GM19438 (cell line): ENCODE measurements at regions not wholly inside any gene's neighbourhood (a gene's known extent, or its start where the extent isn't known, plus 50 kb on each side); places are given as distances from the start of the nearest gene placed in this dataset.
"Not testable (repeated sequence)": the region's sequence is repeated elsewhere in the genome, so short reads cannot be mapped to it uniquely, and the experiment has no call there.

ENCODE experiments used
- ATAC-seq: cut with Tn5 transposase; IDR thresholded peaks from one replicate; pipeline ENCODE4 v1.9.1; 2021; ENCODE audit warnings: low read depth; ENCODE audit not compliant: unreplicated experiment

- no peak for ATAC-seq
Observed at GRCh38 chr15:26043018-26043417, 179.9 kb upstream of the ATP10A start.

GRCh38 chr15:26038693-26039092 is 175.6 kb upstream of the ATP10A start:
- ATAC-seq = no peak

DNA sequence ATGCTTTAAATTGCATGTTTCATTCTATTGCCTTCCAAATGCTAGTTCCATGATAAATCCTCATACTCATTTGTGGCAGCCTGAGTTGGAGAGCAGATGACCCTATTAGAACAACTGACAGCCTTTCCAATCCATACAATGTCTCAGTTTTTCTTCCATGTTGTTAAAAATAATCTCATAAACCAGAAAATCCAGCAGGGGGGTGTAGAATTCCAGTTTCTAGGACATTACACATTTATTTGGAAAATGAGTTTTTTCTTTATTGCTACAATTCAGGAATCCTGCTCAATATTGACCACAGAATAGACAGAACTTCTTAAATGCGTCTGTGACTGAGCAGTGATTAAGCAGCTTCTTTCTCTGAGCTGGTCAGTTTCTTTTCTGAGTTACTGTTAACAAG is 174.2 kb upstream of the ATP10A start:
- ATAC-seq = no peak

DNA sequence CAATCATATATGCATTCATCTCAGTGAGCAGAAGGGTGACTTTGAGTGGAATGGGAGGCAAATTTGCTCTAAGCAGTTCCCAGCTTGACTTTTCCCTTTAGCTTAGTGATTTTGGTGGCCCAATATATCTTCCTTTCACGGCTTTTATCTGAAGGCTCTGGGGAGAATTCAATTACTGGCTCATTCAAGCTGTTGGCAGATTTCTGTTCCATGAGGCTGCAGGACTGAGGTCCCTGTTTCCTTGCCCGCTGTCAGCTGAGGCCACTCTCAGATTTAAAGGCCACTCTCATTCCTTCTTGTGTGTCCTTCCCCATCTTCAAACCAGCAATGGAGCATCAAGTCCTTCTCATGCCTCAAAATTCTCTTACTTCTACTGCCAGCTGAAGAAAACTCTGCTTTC is 170.4 kb upstream of the ATP10A start:
- ATAC-seq = no peak

GRCh38 chr15:26032162-26032846 is 169.2 kb upstream of the ATP10A start:
- no peak for ATAC-seq

- ATAC-seq = not testable (repeated sequence)
Observed at GRCh38 chr15:26029586-26029985, 166.5 kb upstream of the ATP10A start.

- ATAC-seq = no peak
Observed at GRCh38 chr15:26029146-26029545, 166.0 kb upstream of the ATP10A start.

- ATAC-seq = no peak
Observed at GRCh38 chr15:26028086-26028740, 165.1 kb upstream of the ATP10A start.

DNA sequence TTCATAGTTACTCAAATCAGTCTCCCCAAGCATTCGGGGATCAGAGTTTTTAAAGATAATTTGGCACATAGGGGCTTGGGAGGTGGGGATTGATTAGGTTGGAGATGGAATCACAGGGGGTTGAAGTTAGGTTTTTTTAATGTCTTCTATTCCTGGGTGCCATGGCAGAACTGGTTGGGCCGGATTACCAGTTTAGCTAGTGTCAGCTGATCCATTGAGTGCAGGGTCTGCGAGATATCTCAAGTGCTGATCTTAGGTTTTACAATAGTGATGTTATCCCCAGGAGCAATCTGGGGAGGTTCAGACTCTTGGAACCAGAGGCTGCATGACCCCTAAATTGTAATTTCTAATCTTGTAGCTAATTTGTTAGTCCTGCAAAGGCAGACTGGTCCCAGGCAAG is 163.5 kb upstream of the ATP10A start:
- ATAC-seq = not testable (repeated sequence)

DNA sequence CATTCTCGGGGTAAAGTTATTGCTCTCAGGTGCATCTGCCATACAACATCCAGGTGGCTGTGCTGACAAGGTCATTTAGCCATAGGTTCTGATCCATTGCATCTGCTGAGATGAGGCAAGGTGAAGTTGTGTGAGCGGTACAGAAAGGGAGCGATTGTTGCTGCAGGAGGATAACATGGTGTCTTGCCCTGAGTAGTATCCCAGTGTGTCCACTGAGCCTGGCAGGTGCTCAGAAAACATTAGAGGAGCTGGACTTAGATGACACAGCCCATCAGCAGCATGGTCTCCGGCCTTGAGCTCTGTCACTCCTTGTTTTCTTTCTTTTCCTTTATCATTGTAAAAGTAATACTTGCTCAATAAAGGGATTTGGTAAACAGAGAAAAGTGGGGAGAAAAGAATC is 161.1 kb upstream of the ATP10A start:
- no peak for ATAC-seq

GRCh38 chr15:26023691-26024090 is 160.6 kb upstream of the ATP10A start:
- no peak for ATAC-seq

DNA sequence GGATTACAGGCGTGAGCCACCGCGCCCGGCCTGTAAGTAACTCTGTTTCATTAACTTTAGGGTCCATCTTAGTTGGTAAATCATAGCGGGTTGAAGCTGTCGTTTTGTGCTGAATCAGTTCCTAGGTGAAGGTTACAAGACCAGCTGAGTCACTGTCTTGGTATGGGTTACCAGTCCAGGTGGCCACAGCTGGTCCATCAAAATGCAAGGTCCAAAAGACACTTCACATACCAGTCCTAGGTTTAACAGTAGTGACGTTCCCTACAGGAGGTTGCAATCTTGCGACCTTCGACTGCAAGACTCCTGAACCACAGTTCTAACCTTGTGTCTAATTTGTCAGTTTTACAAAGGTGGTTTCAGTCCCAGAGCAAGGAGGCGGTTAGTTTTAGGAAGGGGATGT is 160.1 kb upstream of the ATP10A start:
- ATAC-seq = no peak

- no peak for ATAC-seq
Observed at GRCh38 chr15:26020871-26021270, 157.7 kb upstream of the ATP10A start.

DNA sequence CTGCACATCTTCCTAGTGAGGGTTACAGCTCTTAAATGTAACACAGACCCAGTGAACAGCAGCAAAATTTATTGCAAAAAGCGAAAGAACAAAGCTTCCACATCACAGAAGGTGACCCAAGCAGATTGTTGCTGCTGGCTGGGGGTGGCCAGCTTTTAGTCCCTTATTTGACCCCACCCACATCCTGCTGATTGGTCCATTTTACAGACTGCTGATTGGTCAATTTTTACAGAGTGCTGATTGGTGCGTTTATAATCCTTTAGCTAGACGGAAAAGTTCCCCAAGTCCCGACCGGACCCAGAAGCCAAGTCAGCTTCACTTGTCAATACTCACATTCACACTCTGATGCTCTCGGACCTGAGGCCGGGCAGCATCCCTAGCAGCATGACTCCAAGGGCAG is 154.5 kb upstream of the ATP10A start:
- ATAC-seq = no peak

- no peak for ATAC-seq
Observed at GRCh38 chr15:26015516-26016075, 152.5 kb upstream of the ATP10A start.

GRCh38 chr15:26013981-26014380 is 150.9 kb upstream of the ATP10A start:
- no peak for ATAC-seq

DNA sequence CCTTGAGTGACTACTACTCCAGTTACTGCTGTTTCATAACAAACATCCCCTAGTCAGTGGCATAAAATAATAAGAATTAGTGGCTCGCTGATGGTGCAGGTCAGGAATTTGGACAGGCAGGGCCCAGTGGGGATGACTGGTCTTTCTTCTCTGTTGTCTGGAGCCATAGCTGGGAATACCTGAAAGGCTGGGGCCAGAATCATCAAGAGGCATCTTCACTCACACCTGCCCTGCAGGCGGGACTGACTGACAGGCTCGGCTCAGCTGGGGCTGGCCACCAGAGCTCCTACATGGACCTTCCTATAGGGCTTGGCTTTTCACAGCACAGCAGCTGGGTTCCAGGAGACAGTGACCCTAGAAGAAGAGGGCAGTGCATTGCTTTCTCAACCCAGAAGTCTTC is 148.8 kb upstream of the ATP10A start:
- no peak for ATAC-seq

GRCh38 chr15:26007151-26007550 is 144.0 kb upstream of the ATP10A start:
- no peak for ATAC-seq

DNA sequence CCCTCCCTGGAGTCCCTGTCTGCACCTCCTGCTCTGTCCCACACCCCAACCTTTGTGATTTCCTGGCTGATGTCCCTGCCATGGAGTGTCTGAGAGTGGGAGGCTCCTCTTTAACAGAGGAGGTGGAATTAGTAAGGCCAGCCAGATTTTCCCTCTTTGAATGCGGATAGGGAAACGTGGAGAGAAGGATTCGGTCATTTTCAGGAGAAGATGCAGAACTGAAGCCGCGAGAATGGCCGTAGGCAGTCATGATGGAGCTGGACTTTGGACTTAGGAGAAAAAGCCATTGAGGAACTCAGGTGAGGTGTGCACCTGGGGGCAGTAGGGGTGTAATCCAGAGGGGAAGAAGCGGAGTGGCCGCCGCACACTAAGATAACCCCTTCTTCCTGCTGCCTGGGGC is 138.1 kb upstream of the ATP10A start:
- ATAC-seq = no peak

DNA sequence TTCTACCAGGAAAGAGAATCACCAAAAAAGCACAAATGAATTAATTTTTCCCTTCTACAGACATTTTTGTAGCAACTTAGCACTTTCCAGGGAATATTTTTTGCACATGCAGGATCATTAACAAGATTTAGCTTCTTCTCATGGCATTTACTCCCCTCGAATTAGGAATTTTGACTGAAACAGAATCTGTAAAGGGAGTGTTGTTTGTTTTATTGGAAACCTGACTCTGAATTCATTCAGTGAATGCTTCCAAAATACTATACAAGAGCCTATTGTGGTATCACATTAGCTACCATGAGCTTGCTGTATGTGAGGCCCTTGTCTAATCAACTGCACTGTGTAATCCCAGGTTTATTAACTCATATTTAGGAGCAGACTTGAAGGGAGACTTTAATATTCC is 130.4 kb upstream of the ATP10A start:
- ATAC-seq = no peak

DNA sequence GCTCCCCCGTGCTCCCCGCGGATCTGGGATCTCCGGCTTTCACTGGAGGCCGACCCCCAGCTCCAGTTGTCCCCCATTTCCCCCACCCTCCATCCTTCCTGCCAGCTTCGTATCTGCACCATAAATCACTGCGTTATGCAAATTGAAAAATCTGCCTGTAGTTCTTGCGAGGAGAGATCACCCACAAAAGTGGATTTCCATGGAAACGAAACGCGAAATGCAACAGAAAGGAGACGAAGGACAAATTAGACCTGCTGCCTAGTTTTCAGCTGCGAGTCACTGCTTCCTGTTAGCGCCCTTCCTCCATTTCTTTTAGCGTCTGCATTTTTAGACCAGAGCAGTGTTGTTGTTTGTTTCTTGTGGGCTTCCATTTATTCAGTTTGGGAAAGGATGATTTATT is 127.1 kb upstream of the ATP10A start:
- ATAC-seq = no peak

GRCh38 chr15:25989327-25989726 is 126.2 kb upstream of the ATP10A start:
- no peak for ATAC-seq
